HG03442 (cell line): ENCODE measurements at regions not wholly inside any gene's neighbourhood (a gene's known extent, or its start where the extent isn't known, plus 50 kb on each side); places are given as distances from the start of the nearest gene placed in this dataset.

Experiments
- ATAC-seq: cut with Tn5 transposase; IDR thresholded peaks from one replicate; pipeline ENCODE4 v1.9.1; 2021; ENCODE audit warnings: mild to moderate bottlenecking, moderate library complexity; ENCODE audit not compliant: unreplicated experiment

DNA sequence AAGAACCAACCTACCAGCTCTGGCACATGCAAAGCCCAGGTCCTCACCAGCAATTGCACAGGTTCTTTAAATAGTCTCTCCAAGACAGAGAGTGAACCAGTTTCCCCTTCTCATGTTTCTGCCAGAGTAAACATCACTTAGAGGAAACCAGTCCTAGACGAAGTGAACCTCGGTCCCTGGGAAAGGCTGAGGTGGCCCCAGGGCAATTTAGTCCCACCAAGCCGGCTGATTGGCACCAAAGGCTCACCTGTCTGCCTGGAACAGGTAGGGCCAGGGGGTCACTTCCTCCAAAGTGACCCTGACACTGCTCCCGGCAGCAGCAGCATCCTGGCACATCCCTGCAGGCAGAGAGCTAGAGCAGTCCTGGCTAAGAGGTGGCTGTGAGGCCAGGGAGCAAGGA, 122.9 kb upstream of the ZNF507 start:
- ATAC-seq: no peak

DNA sequence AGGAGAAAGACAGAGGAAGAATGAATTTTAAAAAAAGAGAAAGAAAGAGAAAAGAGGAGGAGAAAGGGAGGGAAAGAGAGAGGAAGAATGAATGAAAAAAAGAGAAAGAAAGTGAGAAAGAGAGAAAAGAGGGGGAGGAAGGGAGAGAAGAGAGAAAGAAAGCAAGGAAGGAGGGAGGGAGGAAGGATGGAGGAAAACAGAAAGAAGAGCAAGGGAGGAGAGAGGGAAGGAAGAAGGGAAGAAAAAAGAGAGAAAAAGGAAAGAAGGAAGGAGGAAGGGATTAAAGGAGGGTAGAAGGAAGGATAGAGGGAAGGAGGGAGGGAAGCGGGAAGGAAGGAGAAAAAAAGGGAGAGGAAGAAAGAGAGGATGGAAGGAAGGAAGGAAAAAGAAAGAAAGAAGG, 122.3 kb upstream of the ZNF507 start:
- ATAC-seq: no peak

- ATAC-seq: no peak
Measured at GRCh38 chr19:32223595-32224370, 121.6 kb upstream of the ZNF507 start.

DNA sequence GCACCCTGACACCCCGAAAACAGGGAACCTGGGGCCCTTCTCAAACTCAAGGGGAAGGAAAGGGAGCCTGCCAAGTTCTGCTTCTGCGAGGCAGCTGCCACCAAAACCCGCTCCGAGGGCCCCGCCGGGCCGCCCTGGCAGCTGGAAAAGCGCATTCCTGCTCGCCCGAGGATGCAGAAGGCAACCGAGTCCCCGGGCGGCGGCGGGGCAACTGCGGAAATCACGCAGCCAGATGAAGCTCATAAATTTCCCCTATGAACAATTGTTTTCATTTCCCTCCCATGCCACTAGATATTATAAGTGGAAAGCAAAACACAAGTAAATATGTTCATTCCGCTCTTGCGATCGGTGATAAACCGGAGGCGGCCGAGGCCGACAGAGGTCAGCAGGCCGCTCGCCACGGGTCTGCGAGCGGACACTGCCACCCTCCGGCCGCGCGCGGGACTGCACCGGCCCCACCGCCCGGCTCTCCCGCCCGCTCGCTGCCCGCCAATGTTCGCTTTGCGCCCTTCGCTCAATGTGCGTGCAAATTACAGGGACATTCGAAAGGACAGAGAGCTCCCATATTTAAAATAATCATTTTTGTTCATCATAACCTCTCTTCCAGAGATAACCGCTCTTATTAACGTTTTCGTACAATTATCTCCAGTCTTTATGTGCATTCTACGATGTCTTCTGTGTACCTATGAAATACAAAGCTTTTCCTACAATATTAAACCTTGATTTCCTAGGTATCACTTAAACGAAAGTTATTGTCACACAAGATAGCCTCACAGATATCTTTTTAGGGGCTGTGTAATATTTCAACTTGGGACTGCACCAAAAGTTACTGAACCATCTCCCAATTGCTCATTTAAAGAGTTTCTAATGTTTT, 120.8 kb upstream of the ZNF507 start:
- ATAC-seq: peak; percentile 64

GRCh38 chr19:32227561-32228165, 117.7 kb upstream of the ZNF507 start:
- no peak for ATAC-seq

DNA sequence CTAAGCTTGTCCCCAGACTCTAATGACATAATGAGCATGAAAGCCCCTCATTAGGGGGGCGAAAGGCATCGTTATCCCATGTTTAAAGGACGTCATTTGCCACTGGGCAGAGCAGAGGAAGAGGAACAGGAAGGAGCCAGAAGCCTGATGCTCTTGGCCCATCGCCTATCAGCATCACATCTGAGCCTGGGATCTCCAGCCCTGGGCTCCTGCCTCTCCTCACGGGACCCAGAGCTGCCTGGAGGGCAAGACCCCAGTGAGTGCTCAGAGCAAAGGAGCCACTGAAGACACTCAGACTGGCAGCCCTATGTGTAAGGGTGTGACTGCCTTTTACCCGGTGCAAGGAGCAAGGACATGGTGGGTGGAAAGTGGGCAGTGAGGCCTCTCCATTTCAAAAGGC, 115.0 kb upstream of the ZNF507 start:
- ATAC-seq: no peak

- ATAC-seq: no peak
Measured at GRCh38 chr19:32231020-32231419, 114.4 kb upstream of the ZNF507 start.

- no peak for ATAC-seq
Measured at GRCh38 chr19:32231691-32232090, 113.7 kb upstream of the ZNF507 start.

DNA sequence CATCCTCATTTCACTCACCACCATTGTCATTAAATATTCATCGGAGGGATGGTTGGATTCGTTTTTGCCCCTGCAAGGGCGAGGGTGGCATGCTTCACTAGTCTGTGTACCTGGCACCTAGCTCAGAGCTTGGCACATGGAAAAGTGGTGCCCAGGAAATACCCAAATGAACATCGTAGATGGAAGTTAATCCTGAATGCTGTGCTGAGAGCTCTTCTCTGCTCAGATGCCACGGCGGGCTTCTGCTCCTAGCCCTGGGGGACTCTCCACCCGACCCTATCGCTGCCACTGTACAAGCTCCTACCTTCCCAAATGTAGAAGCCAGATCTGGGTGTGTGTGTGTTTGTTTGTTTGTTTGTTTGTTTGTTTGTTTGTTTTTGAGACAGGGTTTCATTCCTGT, 113.0 kb upstream of the ZNF507 start:
- ATAC-seq: no peak

DNA sequence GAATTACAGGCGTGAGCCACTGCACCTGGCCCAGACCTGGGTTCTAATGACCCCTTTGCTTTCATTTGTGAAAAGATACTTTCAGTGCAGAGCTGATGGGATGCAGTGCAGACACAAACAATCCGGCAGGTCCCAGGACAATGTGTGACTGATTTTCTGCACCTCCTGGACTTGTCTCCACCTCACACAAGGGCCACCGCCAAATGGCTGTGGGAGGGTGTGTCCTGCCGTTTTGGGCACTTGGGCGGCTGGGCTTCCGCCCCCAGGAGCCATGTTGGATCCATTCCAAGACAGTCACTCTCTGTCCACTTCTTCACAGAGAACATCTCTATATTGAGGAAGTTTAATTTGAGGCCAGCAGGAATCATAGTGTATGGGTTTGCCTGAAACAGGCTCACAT, 112.3 kb upstream of the ZNF507 start:
- ATAC-seq: no peak

DNA sequence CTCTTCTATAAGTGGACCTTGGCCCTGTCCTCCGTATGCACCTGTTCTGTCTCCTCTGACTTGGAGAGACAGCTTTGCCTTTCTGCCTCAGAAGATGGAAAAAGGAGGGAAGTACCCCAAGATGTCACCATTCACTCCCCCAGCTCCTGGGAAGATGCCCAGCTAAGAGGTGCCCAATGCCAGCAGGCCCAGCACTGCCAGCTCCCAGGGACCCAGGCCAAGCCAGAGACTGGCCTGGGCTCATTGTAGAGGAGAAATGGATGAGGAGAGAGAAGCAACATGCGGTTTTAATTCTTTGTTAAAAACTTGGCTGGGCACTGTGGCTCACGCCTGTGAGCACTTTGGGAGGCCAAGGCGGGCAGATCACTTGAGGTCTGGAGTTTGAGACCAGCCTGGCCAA, 111.5 kb upstream of the ZNF507 start:
- no peak for ATAC-seq

GRCh38 chr19:32234663-32235217, 110.7 kb upstream of the ZNF507 start:
- no peak for ATAC-seq

GRCh38 chr19:32238076-32238475, 107.3 kb upstream of the ZNF507 start:
- peak; percentile 90 for ATAC-seq

DNA sequence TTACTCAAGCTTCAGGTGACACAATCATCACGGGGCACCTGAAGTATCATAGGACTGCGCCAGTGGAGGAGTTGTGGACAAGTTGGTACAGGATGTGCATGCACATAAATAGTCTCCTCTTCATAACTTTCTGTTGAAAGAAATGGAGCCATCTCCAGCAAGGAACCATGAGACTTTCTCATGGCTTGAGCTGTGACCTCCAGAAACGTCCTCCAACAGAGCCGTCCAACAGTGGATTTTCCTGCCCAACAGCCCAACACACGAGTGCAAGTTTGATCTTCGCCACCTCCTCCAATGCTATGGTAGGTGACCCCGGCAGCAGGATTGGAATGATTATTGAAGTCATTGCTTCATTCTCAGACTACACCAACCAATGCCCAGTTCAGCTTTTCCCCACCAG, 105.1 kb upstream of the ZNF507 start:
- ATAC-seq: no peak

- no peak for ATAC-seq
Measured at GRCh38 chr19:32241306-32241705, 104.1 kb upstream of the ZNF507 start.

- no peak for ATAC-seq
Measured at GRCh38 chr19:32241932-32242710, 103.3 kb upstream of the ZNF507 start.

GRCh38 chr19:32246006-32246405, 99.4 kb upstream of the ZNF507 start:
- ATAC-seq: no peak

DNA sequence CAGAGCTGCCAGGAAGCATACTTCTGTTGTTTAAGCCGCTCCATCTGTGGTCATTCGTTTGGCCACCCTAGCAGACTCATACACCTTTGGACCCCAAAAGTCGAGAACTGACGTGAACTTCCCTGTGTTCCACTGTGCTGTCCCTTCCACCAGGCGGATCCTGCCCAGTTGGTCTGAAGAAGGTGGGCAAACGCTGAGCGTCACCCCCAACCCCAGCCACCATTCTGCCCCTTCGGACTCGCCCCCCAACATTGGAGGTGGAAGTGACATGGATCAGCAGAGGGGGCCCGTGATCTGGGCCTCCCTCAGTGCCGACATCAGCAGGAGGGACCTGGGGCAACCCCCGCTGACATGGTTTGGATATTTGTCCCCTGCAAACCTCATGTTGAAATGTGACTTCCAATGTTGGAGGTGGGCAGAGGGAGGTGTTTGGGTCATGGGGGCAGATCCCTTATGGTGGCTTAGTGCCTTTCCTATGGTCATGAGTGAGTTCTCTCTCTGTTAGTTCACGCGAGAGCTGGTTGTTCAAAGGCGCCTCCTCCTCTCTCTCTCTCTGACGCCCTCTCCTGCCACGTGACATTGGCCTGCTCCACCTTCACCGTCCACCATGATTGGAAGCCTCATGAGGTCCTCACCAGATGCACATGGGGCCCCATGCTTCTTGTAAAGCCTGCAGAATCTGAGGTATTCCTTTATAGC, 93.6 kb upstream of the ZNF507 start:
- no peak for ATAC-seq

- ATAC-seq: no peak
Measured at GRCh38 chr19:32252333-32252669, 93.1 kb upstream of the ZNF507 start.
